Peyer's patch (tissue), 4 donors: ENCODE measurements at regions not wholly inside any gene's neighbourhood (a gene's known extent, or its start where the extent isn't known, plus 50 kb on each side); places are given as distances from the start of the nearest gene placed in this dataset.

Source experiments
- POLR2A ChIP-seq, 2 donors: fragments of 450-650 bp; IDR thresholded peaks; one replicate each; pipeline ENCODE4 v1.5.1; 2017; ENCODE audit warnings: antibody characterized with exemption in 2 of 2, mild to moderate bottlenecking in 2 of 2, moderate library complexity in 2 of 2
- TF ChIP-seq, protein P1 (sequence below), 6 experiments: fragments of 450-650 bp in 4 of 6; fragments of 200-600 bp in 2 of 6; sonication (generic) in 1 of 6; IDR thresholded peaks; one replicate each; pipeline ENCODE4 v1.5.1; 2017 to 2019; ENCODE audit warnings: antibody characterized with exemption in 6 of 6, mild to moderate bottlenecking in 3 of 6, moderate library complexity in 1 of 6

DNA sequence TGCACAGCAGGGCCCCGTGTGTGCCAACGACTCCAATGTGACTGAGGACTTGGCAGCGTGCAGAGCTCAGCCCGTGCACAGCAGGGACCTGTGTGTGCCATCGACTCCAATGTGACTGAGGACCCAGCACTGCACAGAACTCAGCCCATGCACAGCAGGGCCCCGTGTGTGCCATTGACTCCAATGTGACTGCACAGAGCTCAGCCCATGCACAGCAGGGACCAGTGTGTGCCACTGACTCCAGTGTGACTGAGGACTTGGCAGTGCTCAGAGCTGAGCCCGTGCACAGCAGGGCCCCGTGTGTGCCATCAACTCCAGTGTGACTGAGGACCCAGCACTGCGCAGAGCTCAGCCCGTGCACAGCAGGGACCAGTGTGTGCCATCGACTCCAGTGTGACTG lies 347.8 kb upstream of the B3GAT1 start:
- TF ChIP-seq, protein P1, sequence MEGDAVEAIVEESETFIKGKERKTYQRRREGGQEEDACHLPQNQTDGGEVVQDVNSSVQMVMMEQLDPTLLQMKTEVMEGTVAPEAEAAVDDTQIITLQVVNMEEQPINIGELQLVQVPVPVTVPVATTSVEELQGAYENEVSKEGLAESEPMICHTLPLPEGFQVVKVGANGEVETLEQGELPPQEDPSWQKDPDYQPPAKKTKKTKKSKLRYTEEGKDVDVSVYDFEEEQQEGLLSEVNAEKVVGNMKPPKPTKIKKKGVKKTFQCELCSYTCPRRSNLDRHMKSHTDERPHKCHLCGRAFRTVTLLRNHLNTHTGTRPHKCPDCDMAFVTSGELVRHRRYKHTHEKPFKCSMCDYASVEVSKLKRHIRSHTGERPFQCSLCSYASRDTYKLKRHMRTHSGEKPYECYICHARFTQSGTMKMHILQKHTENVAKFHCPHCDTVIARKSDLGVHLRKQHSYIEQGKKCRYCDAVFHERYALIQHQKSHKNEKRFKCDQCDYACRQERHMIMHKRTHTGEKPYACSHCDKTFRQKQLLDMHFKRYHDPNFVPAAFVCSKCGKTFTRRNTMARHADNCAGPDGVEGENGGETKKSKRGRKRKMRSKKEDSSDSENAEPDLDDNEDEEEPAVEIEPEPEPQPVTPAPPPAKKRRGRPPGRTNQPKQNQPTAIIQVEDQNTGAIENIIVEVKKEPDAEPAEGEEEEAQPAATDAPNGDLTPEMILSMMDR (IDR thresholded peaks at IDR 0.05): no peak
- TF ChIP-seq POLR2A (IDR thresholded peaks at IDR 0.05): no peak
